Keratinocyte (primary cell): ENCODE measurements at regions not wholly inside any gene's neighbourhood (a gene's known extent, or its start where the extent isn't known, plus 50 kb on each side); places are given as distances from the start of the nearest gene placed in this dataset.

ENCODE experiments used
- CTCF ChIP-seq, 3 experiments: IDR thresholded peaks in 1 of 3; conservative IDR thresholded peaks in 1 of 3; optimal IDR thresholded peaks in 1 of 3; 2 replicates in 2 of 3; 3 replicates in 1 of 3; pipeline versions ENCODE3 to v1.5.1; 2011; ENCODE audit warnings: low read length in 3 of 3, mild to moderate bottlenecking in 3 of 3, moderate library complexity in 2 of 3, control low read depth in 1 of 3, inconsistent platforms in 1 of 3; ENCODE audit not compliant: insufficient read depth in 2 of 3; ENCODE audit errors: extremely low read depth in 1 of 3
- EZH2 ChIP-seq: IDR thresholded peaks from one replicate; pipeline ENCODE4 v1.6.1; 2012; ENCODE audit warnings: inconsistent platforms, mild to moderate bottlenecking, low read length, moderate library complexity

- TF ChIP-seq CTCF (optimal IDR thresholded peaks at IDR 0.05 in 1 of 3, IDR thresholded peaks at IDR 0.05 in 1 of 3, conservative IDR thresholded peaks at IDR 0.05 in 1 of 3; ENCODE audit: extremely low read depth in 1 of 3, insufficient read depth in 2 of 3, low read length in 3 of 3) = no peak
- TF ChIP-seq EZH2 = no peak
Observed at GRCh38 chr18:41537666-41538065, 417.4 kb upstream of the PIK3C3 start.
